K562 (cell line): ENCODE measurements at regions not wholly inside any gene's neighbourhood (a gene's known extent, or its start where the extent isn't known, plus 50 kb on each side); places are given as distances from the start of the nearest gene placed in this dataset.

Experiments
- ATAC-seq: fragments of 200-7000 bp; cut with Tn5 transposase; 3 replicates; pipeline ENCODE4 v1.9.1; 2020; ENCODE audit warnings: moderate library complexity
- BruUV-seq: library from RNA; stranded (reverse); fragments of 400-500 nt; replicated peaks from 2 replicates; lab custom pipeline; 2021; lab: Mats Ljungman, UMichigan
- CTCF ChIA-PET: fragments of 300-600 bp; formaldehyde crosslinking; extraction: SDS; loops from one replicate; lab custom pipeline; 2021; ENCODE audit warnings: low intra/inter-chr PET ratio; lab: Yijun Ruan, JAX
- POLR2A ChIA-PET: fragments of 300-600, 350-650 bp; sonication (Branson Sonifier 250); formaldehyde crosslinking; extraction: SDS; loops from one replicate; lab custom pipeline; 2021; ENCODE audit warnings: antibody characterized with exemption, inconsistent platforms; lab: Yijun Ruan, JAX
- DNase-seq, 4 experiments: peaks; one replicate each; pipeline versions ENCODE4 v3.0.0 to v3.0.0-alpha.2; 2011 to 2018; ENCODE audit warnings: low spot score in 3 of 4, mixed read lengths in 3 of 4; ENCODE audit errors: extremely low read depth in 1 of 4
- FAIRE-seq: peaks from 2 replicates; lab custom pipeline; 2011; peaks lifted over from hg19 to GRCh38; lab: Jason Lieb, UNC
- H2AFZ ChIP-seq: 2 replicates; pipeline ENCODE4 v1.6.0; 2011; ENCODE audit warnings: low read depth, low read length, control low read depth, inconsistent platforms
- H3K27ac ChIP-seq: fragments of 200-600 bp; 3 replicates; pipeline ENCODE4 v1.8.0; 2011; ENCODE audit warnings: low read depth, mild to moderate bottlenecking, control low read depth, inconsistent platforms, low read length, moderate library complexity, mixed read lengths; ENCODE audit errors: extremely low read depth
- H3K27me3 ChIP-seq, 2 experiments: fragments of 300-600 bp in 1 of 2; 2 replicates in 1 of 2; 3 replicates in 1 of 2; pipeline versions ENCODE4 v1.6.0 to v1.8.0; 2011; ENCODE audit warnings: inconsistent platforms in 2 of 2, low read length in 2 of 2, mild to moderate bottlenecking in 1 of 2, mixed read lengths in 1 of 2, moderate library complexity in 1 of 2; ENCODE audit not compliant: control insufficient read depth in 2 of 2, insufficient read depth in 2 of 2
- H3K36me3 ChIP-seq: fragments of 300-600 bp; 3 replicates; pipeline ENCODE4 v1.8.0; 2011; ENCODE audit warnings: mild to moderate bottlenecking, low read length, inconsistent platforms; ENCODE audit not compliant: control insufficient read depth, insufficient read depth
- H3K4me1 ChIP-seq, 2 experiments: fragments of 200-600 bp in 1 of 2; replicated peaks in 1 of 2; 2 replicates in 1 of 2; 3 replicates in 1 of 2; pipeline versions ENCODE4 v1.5.1 to v1.8.0; 2011; ENCODE audit warnings: inconsistent platforms in 2 of 2, low read length in 2 of 2, mild to moderate bottlenecking in 1 of 2, mixed read lengths in 1 of 2, moderate library complexity in 1 of 2; ENCODE audit not compliant: control insufficient read depth in 2 of 2, insufficient read depth in 2 of 2
- H3K4me2 ChIP-seq: 2 replicates; pipeline ENCODE4 v1.6.1; 2011; ENCODE audit warnings: low read length, control low read depth, inconsistent platforms, mixed read lengths; ENCODE audit not compliant: insufficient read depth
- H3K4me3 ChIP-seq: fragments of 200-600 bp; sonication (generic), shearing (Covaris generic); 2 replicates; pipeline ENCODE4 v1.5.1; 2016; ENCODE audit warnings: control low read depth, inconsistent platforms
- H3K79me2 ChIP-seq: fragments of 200-600 bp; 3 replicates; pipeline ENCODE4 v1.8.0; 2011; ENCODE audit warnings: low read length, inconsistent platforms; ENCODE audit not compliant: control insufficient read depth, insufficient read depth
- H3K9ac ChIP-seq, 2 experiments: 2 replicates each; pipeline versions ENCODE4 v1.6.0 to v1.6.1; 2011; ENCODE audit warnings: low read depth in 2 of 2, low read length in 2 of 2, control low read depth in 1 of 2, inconsistent platforms in 1 of 2, mild to moderate bottlenecking in 1 of 2, mixed read lengths in 1 of 2; ENCODE audit not compliant: insufficient read depth in 1 of 2
- H3K9me1 ChIP-seq: one replicate; pipeline ENCODE4 v1.6.0; 2011; ENCODE audit warnings: inconsistent platforms, mild to moderate bottlenecking, low read length, moderate library complexity; ENCODE audit not compliant: control insufficient read depth, insufficient read depth
- H3K9me3 ChIP-seq: replicated peaks from 2 replicates; pipeline ENCODE4 v1.5.1; 2011; ENCODE audit warnings: low read depth, low read length, inconsistent platforms; ENCODE audit not compliant: control insufficient read depth, insufficient read depth
- H4K20me1 ChIP-seq: replicated peaks from 2 replicates; pipeline ENCODE4 v1.6.1; 2011; ENCODE audit warnings: low read length, inconsistent platforms, mixed read lengths; ENCODE audit not compliant: control insufficient read depth, insufficient read depth
- BDP1 ChIP-seq: IDR thresholded peaks from 3 replicates; pipeline ENCODE4 v1.6.1; 2011; ENCODE audit not compliant: insufficient read length, insufficient read depth
- BRD9 ChIP-seq: fragments of 450-650 bp; IDR thresholded peaks from 2 replicates; pipeline ENCODE4 v1.6.1; 2018; ENCODE audit warnings: low read depth; ENCODE audit not compliant: partially characterized antibody
- BRF1 ChIP-seq: IDR thresholded peaks from 3 replicates; pipeline ENCODE4 v1.6.1; 2011; ENCODE audit warnings: borderline replicate concordance, mild to moderate bottlenecking; ENCODE audit not compliant: insufficient read length; ENCODE audit errors: extremely low read depth
- EZH2 ChIP-seq: IDR thresholded peaks from 2 replicates; pipeline ENCODE4 v1.6.1; 2012; ENCODE audit warnings: low read depth, mild to moderate bottlenecking, inconsistent platforms, low read length, borderline replicate concordance
- FOXM1 ChIP-seq, 2 experiments: fragments of 450-650 bp in 1 of 2; sonication (generic) in 1 of 2; formaldehyde crosslinking in 1 of 2; IDR thresholded peaks; 2 replicates each; pipeline versions ENCODE4 v1.6.1 to v1.9.0; 2017 to 2022; ENCODE audit warnings: low read depth in 2 of 2, mild to moderate bottlenecking in 2 of 2, missing genetic modification reagents in 1 of 2, moderate library complexity in 1 of 2
- HDAC8 ChIP-seq: fragments of 450-650 bp; IDR thresholded peaks from 2 replicates; pipeline ENCODE4 v1.6.1; 2016; ENCODE audit warnings: mild to moderate bottlenecking, missing genetic modification characterization, moderate library complexity, missing compliant biosample characterization
- ILF3 ChIP-seq: fragments of 450-650 bp; IDR thresholded peaks from 2 replicates; pipeline ENCODE4 v1.6.1; 2018; ENCODE audit warnings: antibody characterized with exemption, mild to moderate bottlenecking, moderate library complexity, borderline replicate concordance
- PRPF4 ChIP-seq: fragments of 200-400 bp; formaldehyde crosslinking; IDR thresholded peaks from one replicate; pipeline ENCODE4 v1.6.1; 2017; ENCODE audit warnings: low read length, low read depth, mild to moderate bottlenecking; ENCODE audit not compliant: insufficient read depth, poor library complexity, severe bottlenecking
- RBM14 ChIP-seq: fragments of 200-400 bp; formaldehyde crosslinking; IDR thresholded peaks from 2 replicates; pipeline ENCODE4 v1.6.1; 2018; ENCODE audit warnings: low read depth, mild to moderate bottlenecking, low read length, moderate library complexity, borderline replicate concordance; ENCODE audit not compliant: insufficient read depth
- RBM15 ChIP-seq: fragments of 200-400 bp; formaldehyde crosslinking; IDR thresholded peaks from 2 replicates; pipeline ENCODE4 v1.6.1; 2018; ENCODE audit warnings: mild to moderate bottlenecking, low read length, moderate library complexity; ENCODE audit not compliant: insufficient read depth
- ZNF146 ChIP-seq: IDR thresholded peaks from one replicate; pipeline ENCODE4 v1.6.1; 2018; ENCODE audit warnings: missing compliant biosample characterization; ENCODE audit not compliant: unreplicated experiment
- ZNF316 ChIP-seq: fragments of 450-650 bp; IDR thresholded peaks from 2 replicates; pipeline ENCODE4 v1.6.1; 2016
- ZSCAN29 ChIP-seq: fragments of 450-650 bp; IDR thresholded peaks from 2 replicates; pipeline ENCODE4 v1.6.1; 2017
- WGBS: fragments of 100-300 bp; shearing (Covaris generic); methylation state at CpG from one replicate; pipeline ENCODE4 v1.1.6; 2016; ENCODE audit warnings: low coverage, mixed read lengths; ENCODE audit not compliant: insufficient coverage; ENCODE audit errors: missing lambda C conversion rate; 5-methylcytosine and 5-hydroxymethylcytosine counted together
- in situ Hi-C: fragments of 300-500 bp; cut with MboI; formaldehyde crosslinking; loops from 4 replicates; pipeline ENCODE4 v1.15.0; 2018; ENCODE audit warnings: inconsistent platforms, mixed read lengths
- intact Hi-C: fragments of 100-400 bp; cut with micrococcal nuclease; formaldehyde crosslinking; loops from 2 replicates; pipeline ENCODE4 v1.14.2; 2022
- TF ChIP-seq, protein P1 (sequence below): fragments of 250-450 bp; sonication (Bioruptor Pico); IDR thresholded peaks from 2 replicates; pipeline ENCODE4 v1.5.0; 2021
- TF ChIP-seq, protein P2 (sequence below): sonication (generic); formaldehyde crosslinking; IDR thresholded peaks from 2 replicates; pipeline ENCODE4 v1.8.0; 2022; ENCODE audit warnings: mild to moderate bottlenecking, missing genetic modification reagents
- TF ChIP-seq, protein P3 (sequence below): sonication (generic); formaldehyde crosslinking; IDR thresholded peaks from 2 replicates; pipeline ENCODE4 v1.8.1; 2022; ENCODE audit warnings: missing genetic modification reagents
- TF ChIP-seq, protein P4 (sequence below), 2 experiments: fragments of 450-650 bp in 1 of 2; sonication (generic) in 1 of 2; formaldehyde crosslinking in 1 of 2; IDR thresholded peaks in 1 of 2; conservative IDR thresholded peaks in 1 of 2; 2 replicates each; pipeline versions ENCODE4 v1.6.1 to v1.8.1; 2016 to 2023; ENCODE audit warnings: mild to moderate bottlenecking in 2 of 2, moderate library complexity in 2 of 2, inconsistent platforms in 1 of 2, missing genetic modification reagents in 1 of 2
- TF ChIP-seq, protein P5 (sequence below): fragments of 250-450 bp; sonication (Bioruptor Pico); IDR thresholded peaks from 2 replicates; pipeline ENCODE4 v1.8.0; 2022; ENCODE audit warnings: moderate library complexity, mild to moderate bottlenecking, inconsistent platforms

DNA sequence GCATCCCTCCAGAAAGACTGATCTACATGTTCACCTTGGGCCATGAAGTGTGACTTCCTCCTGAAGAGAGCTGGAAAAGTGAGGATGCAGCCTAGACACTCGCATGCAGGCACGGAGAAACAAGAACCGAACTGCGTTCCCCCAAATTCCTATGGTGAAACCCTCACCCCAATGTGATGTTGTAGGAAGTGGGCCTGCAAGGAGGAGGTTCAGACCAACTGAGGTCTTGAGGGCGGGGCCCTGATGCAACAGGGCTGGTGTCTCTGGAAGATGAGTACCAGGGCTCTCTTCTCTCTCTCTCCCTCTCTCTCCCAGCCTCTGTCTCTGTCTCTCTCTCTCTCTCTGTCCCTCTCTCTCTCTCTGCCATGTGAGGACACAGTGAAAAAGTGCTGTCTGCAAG is 501.1 kb downstream of the BRD1 start:
- no peak for TF ChIP-seq EZH2
- no peak for TF ChIP-seq ZNF316
- TF ChIP-seq PRPF4 = no peak
- no peak for TF ChIP-seq HDAC8 (tag)
- TF ChIP-seq BRF1 = no peak
- TF ChIP-seq, protein P1, sequence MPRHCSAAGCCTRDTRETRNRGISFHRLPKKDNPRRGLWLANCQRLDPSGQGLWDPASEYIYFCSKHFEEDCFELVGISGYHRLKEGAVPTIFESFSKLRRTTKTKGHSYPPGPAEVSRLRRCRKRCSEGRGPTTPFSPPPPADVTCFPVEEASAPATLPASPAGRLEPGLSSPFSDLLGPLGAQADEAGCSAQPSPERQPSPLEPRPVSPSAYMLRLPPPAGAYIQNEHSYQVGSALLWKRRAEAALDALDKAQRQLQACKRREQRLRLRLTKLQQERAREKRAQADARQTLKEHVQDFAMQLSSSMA (CRISPR knock-in tag) = no peak
- no peak for TF ChIP-seq RBM14
- no peak for TF ChIP-seq FOXM1 (IDR thresholded peaks at IDR 0.05; ENCODE audit: low read depth)
- TF ChIP-seq FOXM1 (CRISPR knock-in tag; IDR thresholded peaks at IDR 0.05; ENCODE audit: low read depth) = no peak
- TF ChIP-seq, protein P2, sequence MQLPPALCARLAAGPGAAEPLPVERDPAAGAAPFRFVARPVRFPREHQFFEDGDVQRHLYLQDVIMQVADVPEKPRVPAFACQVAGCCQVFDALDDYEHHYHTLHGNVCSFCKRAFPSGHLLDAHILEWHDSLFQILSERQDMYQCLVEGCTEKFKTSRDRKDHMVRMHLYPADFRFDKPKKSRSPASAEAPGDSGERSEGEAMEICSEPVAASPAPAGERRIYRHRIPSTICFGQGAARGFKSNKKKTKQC (CRISPR knock-in tag) = no peak
- no peak for TF ChIP-seq BDP1
- TF ChIP-seq ZSCAN29 = no peak
- TF ChIP-seq, protein P3, sequence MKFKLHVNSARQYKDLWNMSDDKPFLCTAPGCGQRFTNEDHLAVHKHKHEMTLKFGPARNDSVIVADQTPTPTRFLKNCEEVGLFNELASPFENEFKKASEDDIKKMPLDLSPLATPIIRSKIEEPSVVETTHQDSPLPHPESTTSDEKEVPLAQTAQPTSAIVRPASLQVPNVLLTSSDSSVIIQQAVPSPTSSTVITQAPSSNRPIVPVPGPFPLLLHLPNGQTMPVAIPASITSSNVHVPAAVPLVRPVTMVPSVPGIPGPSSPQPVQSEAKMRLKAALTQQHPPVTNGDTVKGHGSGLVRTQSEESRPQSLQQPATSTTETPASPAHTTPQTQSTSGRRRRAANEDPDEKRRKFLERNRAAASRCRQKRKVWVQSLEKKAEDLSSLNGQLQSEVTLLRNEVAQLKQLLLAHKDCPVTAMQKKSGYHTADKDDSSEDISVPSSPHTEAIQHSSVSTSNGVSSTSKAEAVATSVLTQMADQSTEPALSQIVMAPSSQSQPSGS (CRISPR knock-in tag) = no peak
- no peak for TF ChIP-seq ZNF146 (CRISPR knock-in tag)
- TF ChIP-seq, protein P4, sequence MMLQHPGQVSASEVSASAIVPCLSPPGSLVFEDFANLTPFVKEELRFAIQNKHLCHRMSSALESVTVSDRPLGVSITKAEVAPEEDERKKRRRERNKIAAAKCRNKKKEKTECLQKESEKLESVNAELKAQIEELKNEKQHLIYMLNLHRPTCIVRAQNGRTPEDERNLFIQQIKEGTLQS (IDR thresholded peaks at IDR 0.05) = no peak
- TF ChIP-seq, protein P4 (CRISPR knock-in tag; conservative IDR thresholded peaks at IDR 0.05) = no peak
- no peak for TF ChIP-seq RBM15
- TF ChIP-seq, protein P5, sequence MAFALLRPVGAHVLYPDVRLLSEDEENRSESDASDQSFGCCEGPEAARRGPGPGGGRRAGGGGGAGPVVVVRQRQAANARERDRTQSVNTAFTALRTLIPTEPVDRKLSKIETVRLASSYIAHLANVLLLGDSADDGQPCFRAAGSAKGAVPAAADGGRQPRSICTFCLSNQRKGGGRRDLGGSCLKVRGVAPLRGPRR (CRISPR knock-in tag) = no peak
- TF ChIP-seq BRD9 = no peak
- TF ChIP-seq ILF3 = no peak
- H3K4me3 ChIP-seq = no peak overlapping the region
- H3K27me3 ChIP-seq = peaks cover 2 to 74% of the 10 kb centered on the region in 2 experiments; a peak in 4 of 5 replicates
- BruUV-seq = no TSS peak
- DNase-seq (no peak), ATAC-seq (no peak), FAIRE-seq (no peak)
- H3K4me2 ChIP-seq = no peak overlapping the region
- in situ Hi-C loops (no loop called here), intact Hi-C loops (no loop called here)
- POLR2A ChIA-PET = no interaction called here
- 0% methylated on average over 2 of the region's 5 CpGs for WGBS
- H3K4me1 ChIP-seq = no peaks in the 10 kb centered on the region; a peak in 1 of 5 replicates
- no peaks in the 10 kb centered on the region for H3K36me3 ChIP-seq
- H3K9me3 ChIP-seq = no peaks in the 10 kb centered on the region
- CTCF ChIA-PET = no interaction called here
- no peak overlapping the region for H2AFZ ChIP-seq
- 0 out of 2 replicates have a peak, but pooled peaks cover 3% of the 10 kb centered on the region for H4K20me1 ChIP-seq
- no peaks in the 10 kb centered on the region for H3K79me2 ChIP-seq
- H3K9me1 ChIP-seq = no peaks in the 10 kb centered on the region
- no peak overlapping the region for H3K9ac ChIP-seq
- H3K27ac ChIP-seq = no peak overlapping the region
